ENCODE measurements at regions not wholly inside any gene's neighbourhood (a gene's known extent, or its start where the extent isn't known, plus 50 kb on each side); places are given as distances from the start of the nearest gene placed in this dataset.

- peak; percentile 15; the same call in 1 of the 2 replicates for TF ChIP-seq CTCF (IDR thresholded peaks at IDR 0.05; ENCODE audit: low read depth, low read length)
- TF ChIP-seq EZH2phosphoT487 (IDR thresholded peaks at IDR 0.05; ENCODE audit: low read depth) = no peak
Observed at GRCh38 chr2:35873921-35874320, 481.7 kb upstream of the CRIM1 start.

Data from OCI-LY3 (cell line).